ENCODE measurements at regions not wholly inside any gene's neighbourhood (a gene's known extent, or its start where the extent isn't known, plus 50 kb on each side); places are given as distances from the start of the nearest gene placed in this dataset.

DNA sequence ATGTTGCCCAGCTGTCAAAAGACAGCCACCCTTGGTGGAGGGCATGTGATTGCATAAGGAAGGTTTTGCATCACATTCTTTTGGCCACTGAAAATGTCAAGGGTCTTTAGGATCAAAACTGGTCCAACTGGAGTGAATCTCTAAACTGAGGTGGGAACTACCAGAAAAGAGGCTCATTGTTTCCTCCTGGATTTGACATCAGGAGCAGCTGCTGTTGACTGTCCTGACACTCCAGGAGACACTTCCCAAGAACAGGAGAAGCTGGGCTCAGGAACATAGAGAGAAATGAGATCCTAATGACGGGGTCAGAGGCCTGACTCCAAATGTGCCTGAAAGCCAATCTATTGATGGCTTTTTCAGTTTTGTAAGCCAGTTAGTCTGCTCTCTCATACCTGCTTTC, 105.3 kb upstream of the LRIG1 start:
- no peaks in the 10 kb centered on the region for H3K36me3 ChIP-seq (replicated peaks; ENCODE audit: insufficient read depth, low read length)
- no peaks in the 10 kb centered on the region for H4K20me1 ChIP-seq (ENCODE audit: insufficient read depth, low read length)
- TF ChIP-seq, protein P1, sequence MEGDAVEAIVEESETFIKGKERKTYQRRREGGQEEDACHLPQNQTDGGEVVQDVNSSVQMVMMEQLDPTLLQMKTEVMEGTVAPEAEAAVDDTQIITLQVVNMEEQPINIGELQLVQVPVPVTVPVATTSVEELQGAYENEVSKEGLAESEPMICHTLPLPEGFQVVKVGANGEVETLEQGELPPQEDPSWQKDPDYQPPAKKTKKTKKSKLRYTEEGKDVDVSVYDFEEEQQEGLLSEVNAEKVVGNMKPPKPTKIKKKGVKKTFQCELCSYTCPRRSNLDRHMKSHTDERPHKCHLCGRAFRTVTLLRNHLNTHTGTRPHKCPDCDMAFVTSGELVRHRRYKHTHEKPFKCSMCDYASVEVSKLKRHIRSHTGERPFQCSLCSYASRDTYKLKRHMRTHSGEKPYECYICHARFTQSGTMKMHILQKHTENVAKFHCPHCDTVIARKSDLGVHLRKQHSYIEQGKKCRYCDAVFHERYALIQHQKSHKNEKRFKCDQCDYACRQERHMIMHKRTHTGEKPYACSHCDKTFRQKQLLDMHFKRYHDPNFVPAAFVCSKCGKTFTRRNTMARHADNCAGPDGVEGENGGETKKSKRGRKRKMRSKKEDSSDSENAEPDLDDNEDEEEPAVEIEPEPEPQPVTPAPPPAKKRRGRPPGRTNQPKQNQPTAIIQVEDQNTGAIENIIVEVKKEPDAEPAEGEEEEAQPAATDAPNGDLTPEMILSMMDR (IDR thresholded peaks at IDR 0.05; ENCODE audit: low read length), result no peak
- TF ChIP-seq EZH2 (optimal IDR thresholded peaks at IDR 0.05; ENCODE audit: low read depth, low read length) (no peak), EZH2phosphoT487 (IDR thresholded peaks at IDR 0.05; ENCODE audit: low read length) (no peak)
- no peaks in the 10 kb centered on the region for H3K9me3 ChIP-seq (replicated peaks; ENCODE audit: insufficient read depth, low read length)
- H3K27me3 ChIP-seq (replicated peaks; ENCODE audit: insufficient read depth, low read length), result no peaks in the 10 kb centered on the region
- H3K27ac ChIP-seq (ENCODE audit: low read length), result no peak overlapping the region
- no peak overlapping the region for H3K4me2 ChIP-seq (ENCODE audit: low read depth, low read length)
- no peaks in the 10 kb centered on the region for H3K9me2 ChIP-seq (replicated peaks; ENCODE audit: insufficient read depth, low read length)
- no peak overlapping the region for H2AFZ ChIP-seq (ENCODE audit: low read length)
- no peaks in the 10 kb centered on the region for H3F3A ChIP-seq (ENCODE audit: insufficient read depth, low read length)
- no peaks in the 10 kb centered on the region for H3K79me2 ChIP-seq (ENCODE audit: low read length)
- H3K4me1 ChIP-seq (ENCODE audit: low read length), result no peaks in the 10 kb centered on the region
- H3K9ac ChIP-seq (ENCODE audit: low read length), result no peak overlapping the region
- H3K4me3 ChIP-seq (ENCODE audit: low read length), result no peak overlapping the region
- no peak for DNase-seq

DNA sequence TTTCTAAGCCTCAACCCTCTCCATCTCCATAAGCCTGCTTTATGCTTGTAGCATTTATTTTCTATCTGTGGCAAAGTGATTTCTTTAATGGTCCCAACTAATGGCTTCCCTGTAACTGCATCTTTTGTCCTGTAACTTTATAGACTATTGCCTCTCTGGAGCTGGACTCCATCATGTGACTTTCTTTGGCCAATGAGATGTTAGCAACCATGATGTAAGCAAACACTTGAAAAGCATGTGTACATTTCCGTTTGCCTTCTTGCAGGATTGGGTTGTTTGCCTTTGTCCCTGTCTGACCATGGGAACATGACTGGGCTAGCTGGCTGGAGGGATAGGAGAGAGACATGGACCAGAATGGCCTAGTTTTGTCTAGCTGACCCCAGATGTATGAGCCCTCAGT, 106.0 kb upstream of the LRIG1 start:
- no peaks in the 10 kb centered on the region for H3K9me3 ChIP-seq (replicated peaks; ENCODE audit: insufficient read depth, low read length)
- no peaks in the 10 kb centered on the region for H3K4me1 ChIP-seq (ENCODE audit: low read length)
- no peak for DNase-seq
- no peaks in the 10 kb centered on the region for H3K79me2 ChIP-seq (ENCODE audit: low read length)
- TF ChIP-seq EZH2 (optimal IDR thresholded peaks at IDR 0.05; ENCODE audit: low read depth, low read length) (no peak), EZH2phosphoT487 (IDR thresholded peaks at IDR 0.05; ENCODE audit: low read length) (no peak)
- TF ChIP-seq, protein P1 (IDR thresholded peaks at IDR 0.05; ENCODE audit: low read length), result no peak
- H3K27me3 ChIP-seq (replicated peaks; ENCODE audit: insufficient read depth, low read length), result no peaks in the 10 kb centered on the region
- H3K9me2 ChIP-seq (replicated peaks; ENCODE audit: insufficient read depth, low read length), result no peaks in the 10 kb centered on the region
- no peak overlapping the region for H3K4me3 ChIP-seq (ENCODE audit: low read length)
- no peaks in the 10 kb centered on the region for H3F3A ChIP-seq (ENCODE audit: insufficient read depth, low read length)
- no peaks in the 10 kb centered on the region for H4K20me1 ChIP-seq (ENCODE audit: insufficient read depth, low read length)
- H2AFZ ChIP-seq (ENCODE audit: low read length), result no peak overlapping the region
- no peak overlapping the region for H3K27ac ChIP-seq (ENCODE audit: low read length)
- no peak overlapping the region for H3K9ac ChIP-seq (ENCODE audit: low read length)
- H3K4me2 ChIP-seq (ENCODE audit: low read depth, low read length), result no peak overlapping the region
- H3K36me3 ChIP-seq (replicated peaks; ENCODE audit: insufficient read depth, low read length), result no peaks in the 10 kb centered on the region

DNA sequence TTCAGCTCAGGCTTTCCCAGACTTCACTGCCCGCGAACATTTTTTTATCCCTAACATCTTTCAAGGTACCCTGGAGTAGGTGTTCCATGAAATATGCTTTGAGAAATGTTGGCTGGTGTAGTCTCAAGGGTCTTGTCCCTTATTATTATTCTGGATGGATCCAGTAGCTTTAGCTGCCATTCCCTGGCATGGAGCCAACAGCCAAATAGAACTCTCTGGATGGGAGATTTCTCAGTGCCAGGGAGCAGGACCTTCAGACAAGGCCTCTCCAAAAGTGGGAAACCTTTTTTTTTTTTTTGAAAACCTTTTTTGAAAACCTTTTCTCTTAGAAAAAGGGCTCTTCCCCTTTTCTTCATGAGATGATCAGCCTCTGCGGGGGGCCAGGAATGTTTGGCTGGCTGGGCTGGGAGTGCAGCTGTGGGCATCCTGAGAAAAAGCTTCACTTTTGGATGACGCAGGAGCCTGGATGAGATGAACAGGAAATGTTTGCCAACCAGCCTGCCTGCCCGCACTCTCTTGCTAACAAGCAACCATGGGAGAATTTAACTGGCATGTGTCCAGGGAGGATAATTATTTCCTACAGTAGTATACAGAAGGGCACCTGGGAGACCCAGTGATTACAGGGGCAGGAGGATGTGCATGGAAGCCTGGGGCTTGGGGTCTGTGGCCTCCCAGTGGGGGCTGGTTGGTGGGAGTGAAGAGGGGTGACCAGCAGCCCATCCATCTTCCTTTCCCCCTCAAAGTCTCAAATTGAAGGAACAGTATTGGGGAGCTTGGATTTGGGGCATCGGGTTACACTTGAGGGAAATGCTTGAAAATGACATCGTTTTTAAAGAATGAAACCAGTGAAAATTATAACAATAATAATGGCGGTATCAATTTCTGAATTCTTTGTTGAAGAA, 109.1 kb upstream of the LRIG1 start:
- no peaks in the 10 kb centered on the region for H3K79me2 ChIP-seq (ENCODE audit: low read length)
- no peaks in the 10 kb centered on the region for H3K36me3 ChIP-seq (replicated peaks; ENCODE audit: insufficient read depth, low read length)
- H3K27me3 ChIP-seq (replicated peaks; ENCODE audit: insufficient read depth, low read length), result no peaks in the 10 kb centered on the region
- TF ChIP-seq, protein P1 (IDR thresholded peaks at IDR 0.05; ENCODE audit: low read length), result no peak
- TF ChIP-seq EZH2phosphoT487 (IDR thresholded peaks at IDR 0.05; ENCODE audit: low read length) (no peak), EZH2 (optimal IDR thresholded peaks at IDR 0.05; ENCODE audit: low read depth, low read length) (no peak)
- H3K4me3 ChIP-seq (ENCODE audit: low read length), result no peak overlapping the region
- no peak for DNase-seq
- no peaks in the 10 kb centered on the region for H3K9me2 ChIP-seq (replicated peaks; ENCODE audit: insufficient read depth, low read length)
- H3K9ac ChIP-seq (ENCODE audit: low read length), result no peak overlapping the region
- H2AFZ ChIP-seq (ENCODE audit: low read length), result no peak overlapping the region
- H3K27ac ChIP-seq (ENCODE audit: low read length), result no peak overlapping the region
- no peaks in the 10 kb centered on the region for H4K20me1 ChIP-seq (ENCODE audit: insufficient read depth, low read length)
- H3F3A ChIP-seq (ENCODE audit: insufficient read depth, low read length), result no peaks in the 10 kb centered on the region
- H3K9me3 ChIP-seq (replicated peaks; ENCODE audit: insufficient read depth, low read length), result no peaks in the 10 kb centered on the region
- H3K4me2 ChIP-seq (ENCODE audit: low read depth, low read length), result no peak overlapping the region
- no peaks in the 10 kb centered on the region for H3K4me1 ChIP-seq (ENCODE audit: low read length)
